Epithelial cell of proximal tubule (primary cell): ENCODE measurements at regions not wholly inside any gene's neighbourhood (a gene's known extent, or its start where the extent isn't known, plus 50 kb on each side); places are given as distances from the start of the nearest gene placed in this dataset.
"Not testable (repeated sequence)": the region's sequence is repeated elsewhere in the genome, so short reads cannot be mapped to it uniquely, and the experiment has no call there.

Source experiments
- DNase-seq: peaks from one replicate; pipeline ENCODE4 v3.0.0-alpha.2; 2011; ENCODE audit warnings: low read depth
- H3K4me3 ChIP-seq: 2 replicates; pipeline ENCODE4 v1.5.1; 2011; ENCODE audit warnings: low read depth, mild to moderate bottlenecking, low read length
- CTCF ChIP-seq: conservative IDR thresholded peaks from 2 replicates; pipeline ENCODE4 v1.5.1; 2012; ENCODE audit warnings: low read depth, mild to moderate bottlenecking, low read length

GRCh38 chr9:26133537-26133936 is 455.3 kb upstream of the TUSC1 start:
- no peak for TF ChIP-seq CTCF
- DNase-seq: no peak
- no peak overlapping the region for H3K4me3 ChIP-seq

DNA sequence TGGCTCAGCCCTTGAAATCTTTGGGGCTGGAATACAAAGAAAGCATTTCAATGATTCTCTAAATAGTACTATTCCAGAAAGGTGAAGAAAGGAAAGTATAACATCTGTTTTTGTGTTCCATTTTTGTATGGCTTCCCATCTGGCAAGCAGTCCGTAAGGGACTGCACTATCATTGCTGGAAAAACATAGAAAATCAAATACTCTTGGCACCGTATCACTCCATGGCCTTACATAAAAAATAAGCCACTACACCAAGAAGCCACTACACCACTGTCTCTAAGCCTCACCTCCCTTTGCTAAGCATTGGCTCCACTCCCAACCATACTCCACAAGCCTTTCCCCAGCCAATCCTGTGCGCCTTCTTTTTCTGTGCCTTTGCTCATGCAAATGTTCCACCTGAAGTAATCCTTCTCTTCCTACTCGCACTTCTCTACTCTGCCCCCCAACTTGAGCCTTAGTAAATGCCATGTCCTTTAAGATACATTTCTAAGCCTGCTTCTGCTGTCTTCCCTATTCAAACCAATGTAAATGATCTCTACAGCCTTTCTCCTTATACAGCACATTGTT is 454.6 kb upstream of the TUSC1 start:
- TF ChIP-seq CTCF: no peak
- no peak overlapping the region for H3K4me3 ChIP-seq
- DNase-seq: no peak

GRCh38 chr9:26131886-26132285 is 453.6 kb upstream of the TUSC1 start:
- no peak for TF ChIP-seq CTCF
- DNase-seq: no peak
- H3K4me3 ChIP-seq: no peak overlapping the region

GRCh38 chr9:26129217-26129616 is 451.0 kb upstream of the TUSC1 start:
- no peak for DNase-seq
- H3K4me3 ChIP-seq: no peak overlapping the region
- no peak for TF ChIP-seq CTCF

DNA sequence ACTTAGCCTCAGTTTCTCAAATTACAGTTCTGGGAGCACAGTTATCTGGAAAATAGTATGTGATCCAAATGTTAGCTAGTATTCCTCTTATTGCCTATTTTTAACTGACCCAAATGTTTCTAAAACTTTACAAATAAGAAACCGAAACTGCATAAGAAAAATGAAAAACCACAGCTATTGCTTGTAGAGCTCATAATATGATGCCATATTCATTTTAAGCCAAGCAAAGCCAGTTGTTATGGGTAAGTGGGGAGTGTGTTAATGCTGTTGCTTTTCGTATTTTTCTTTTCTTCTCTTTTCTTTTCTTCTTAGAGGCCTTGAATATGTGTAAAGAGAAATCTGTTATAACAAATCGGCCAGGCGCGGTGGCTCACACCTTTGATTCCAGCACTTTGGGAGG is 447.4 kb upstream of the TUSC1 start:
- H3K4me3 ChIP-seq: no peak overlapping the region
- DNase-seq: no peak
- no peak for TF ChIP-seq CTCF

- DNase-seq: not testable (repeated sequence)
These were observed 437.8 kb upstream of the TUSC1 start for GRCh38 chr9:26116085-26116484.

DNA sequence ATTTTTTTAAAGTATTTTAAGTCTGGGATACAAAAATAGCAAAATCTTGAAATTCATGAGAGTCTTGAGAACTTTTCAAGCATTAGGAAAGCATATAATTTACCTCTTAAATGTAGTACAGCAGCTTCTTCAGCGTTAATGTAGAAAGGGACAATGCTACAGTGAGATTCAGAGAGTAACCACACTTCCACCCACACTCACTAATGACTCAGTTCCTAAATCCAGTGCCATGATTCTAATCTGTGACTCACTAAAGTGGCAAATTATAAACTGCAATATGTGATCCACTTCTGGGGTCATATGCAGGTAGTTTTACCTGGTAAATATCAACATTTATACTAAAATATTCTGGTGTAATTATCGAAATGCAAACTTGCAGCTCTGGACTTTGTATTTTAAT is 434.5 kb upstream of the TUSC1 start:
- no peak for TF ChIP-seq CTCF
- H3K4me3 ChIP-seq: no peak overlapping the region
- no peak for DNase-seq

More at GRCh38 chr9:26116085-26116484, 437.8 kb upstream of the TUSC1 start:
- not testable (repeated sequence) for H3K4me3 ChIP-seq
